SH-SY5Y (cell line): ENCODE measurements at regions not wholly inside any gene's neighbourhood (a gene's known extent, or its start where the extent isn't known, plus 50 kb on each side); places are given as distances from the start of the nearest gene placed in this dataset.
A peak's percentile ranks its signal among the peaks of the same experiment; 100 is the strongest.

Source experiments
- GATA2 ChIP-seq: IDR thresholded peaks from 2 replicates; pipeline ENCODE4 v1.6.1; 2011; ENCODE audit warnings: mild to moderate bottlenecking, low read depth, low read length
- GATA3 ChIP-seq: IDR thresholded peaks from 2 replicates; pipeline ENCODE4 v1.6.1; 2011; ENCODE audit warnings: low read depth, mild to moderate bottlenecking, low read length, moderate library complexity

DNA sequence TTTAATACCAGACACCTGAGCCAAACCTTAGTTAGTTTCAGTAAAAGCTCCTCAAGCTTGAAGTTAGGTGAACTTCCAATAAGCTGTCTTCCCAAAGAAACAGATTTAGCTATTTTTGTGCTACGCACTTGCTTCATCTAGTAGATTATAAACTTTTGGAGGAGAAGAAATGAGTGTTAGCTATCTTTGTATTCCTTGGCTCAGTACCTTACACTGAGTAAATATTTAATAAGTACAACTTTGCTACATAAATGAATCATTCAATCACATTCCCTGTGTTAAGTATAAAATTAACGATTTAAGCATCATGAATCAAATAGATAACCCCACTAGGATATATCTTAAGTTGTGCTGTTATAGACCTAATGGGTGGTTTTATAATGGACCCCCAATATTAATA lies 307.0 kb downstream of the PCNX1 start:
- TF ChIP-seq GATA2 = no peak
- no peak for TF ChIP-seq GATA3

DNA sequence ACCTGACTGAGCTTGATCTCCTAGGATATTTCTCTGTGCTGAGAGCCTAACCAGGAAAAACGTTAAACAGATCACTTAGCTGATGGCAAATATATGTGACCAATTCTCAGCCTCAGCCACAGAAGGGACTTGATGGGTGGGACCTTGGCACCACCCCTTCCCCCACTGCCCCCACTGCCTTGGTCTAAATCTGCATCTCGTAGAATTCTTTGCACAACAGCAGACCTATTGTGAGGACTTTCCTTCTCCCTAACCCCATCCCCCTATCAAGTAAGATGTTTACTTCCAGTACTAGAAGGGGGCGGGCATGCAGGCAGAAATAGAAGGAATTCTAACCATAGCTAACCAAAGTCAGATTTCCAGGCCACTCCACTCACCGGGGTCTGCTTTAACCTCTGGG lies 313.2 kb downstream of the PCNX1 start:
- no peak for TF ChIP-seq GATA3
- TF ChIP-seq GATA2 = no peak

DNA sequence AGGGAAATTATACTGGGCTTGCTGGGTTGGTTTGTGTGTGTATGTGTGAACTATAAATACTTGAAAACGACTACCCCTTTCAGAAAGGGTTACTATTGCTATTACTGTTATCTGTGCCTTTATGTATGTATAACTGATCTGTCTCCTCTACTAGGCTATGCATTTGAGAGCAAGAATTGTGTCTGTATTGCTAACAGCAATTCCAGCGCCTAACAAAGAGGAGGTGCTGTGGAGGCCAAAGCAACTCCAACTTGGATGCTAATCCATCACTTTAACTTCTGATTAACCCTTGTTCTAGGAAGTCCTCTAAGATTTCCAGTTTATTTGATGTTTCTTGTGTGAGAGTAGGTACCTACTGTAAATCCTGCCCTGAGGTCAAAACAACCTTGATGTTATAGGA lies 313.9 kb downstream of the PCNX1 start:
- TF ChIP-seq GATA3 (no peak), GATA2 (no peak)

DNA sequence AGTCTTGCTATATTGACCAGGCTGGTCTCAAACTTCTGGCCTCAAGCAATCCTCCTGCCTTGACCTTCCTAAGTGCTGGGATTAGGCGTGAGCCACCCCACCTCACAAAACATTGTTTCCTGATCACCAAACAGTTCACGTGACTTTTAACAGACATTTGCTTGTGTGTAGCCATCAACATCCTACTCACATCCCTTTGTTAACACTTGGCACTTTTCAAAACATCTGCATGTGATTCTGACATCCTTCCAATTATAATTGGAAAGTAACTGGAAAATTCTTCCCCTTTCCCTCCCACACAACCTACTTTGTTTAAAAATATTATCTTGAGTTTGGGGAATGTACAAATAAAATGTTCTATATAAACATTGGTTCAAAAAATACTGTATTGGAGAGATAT lies 317.9 kb downstream of the PCNX1 start:
- no peak for TF ChIP-seq GATA3

DNA sequence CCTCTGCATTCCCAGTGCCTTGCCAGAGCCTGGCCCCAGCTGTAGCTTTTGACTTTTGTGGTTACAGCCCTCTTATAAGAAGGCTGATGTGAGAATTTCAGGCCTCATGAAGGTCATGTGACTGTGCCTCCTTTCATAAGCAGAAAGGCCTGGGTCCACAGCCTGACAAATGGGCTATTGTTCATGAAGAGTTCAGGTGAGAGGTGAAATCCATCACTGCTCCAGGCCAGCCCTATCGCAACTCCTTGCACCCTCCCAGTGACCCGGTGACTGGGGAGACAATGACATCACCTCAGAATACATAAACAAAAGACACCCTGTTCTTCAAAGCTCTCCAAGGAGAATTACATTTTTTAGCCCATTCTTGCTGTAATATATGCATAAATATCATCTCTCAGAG lies 321.5 kb downstream of the PCNX1 start:
- TF ChIP-seq GATA3 (no peak), GATA2 (no peak)

DNA sequence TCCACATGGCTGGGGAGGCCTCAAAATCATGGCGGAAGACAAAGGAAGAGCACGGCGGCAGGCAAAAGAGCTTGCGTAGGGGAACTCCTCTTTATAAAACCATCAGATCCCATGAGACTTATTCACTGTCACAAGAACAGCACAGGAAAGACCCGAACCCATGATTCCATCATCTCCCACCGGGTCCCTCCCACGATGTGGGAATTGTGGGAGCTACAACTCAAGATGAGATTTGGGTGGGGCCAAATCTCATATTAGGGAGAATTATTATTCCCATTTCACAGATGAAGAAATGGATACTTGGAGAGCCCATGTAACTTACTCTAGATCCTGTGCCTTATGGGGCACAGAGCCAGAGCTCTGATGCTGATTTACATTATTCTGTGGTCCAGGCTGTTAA lies 322.6 kb downstream of the PCNX1 start:
- TF ChIP-seq GATA2 (no peak), GATA3 (no peak)

DNA sequence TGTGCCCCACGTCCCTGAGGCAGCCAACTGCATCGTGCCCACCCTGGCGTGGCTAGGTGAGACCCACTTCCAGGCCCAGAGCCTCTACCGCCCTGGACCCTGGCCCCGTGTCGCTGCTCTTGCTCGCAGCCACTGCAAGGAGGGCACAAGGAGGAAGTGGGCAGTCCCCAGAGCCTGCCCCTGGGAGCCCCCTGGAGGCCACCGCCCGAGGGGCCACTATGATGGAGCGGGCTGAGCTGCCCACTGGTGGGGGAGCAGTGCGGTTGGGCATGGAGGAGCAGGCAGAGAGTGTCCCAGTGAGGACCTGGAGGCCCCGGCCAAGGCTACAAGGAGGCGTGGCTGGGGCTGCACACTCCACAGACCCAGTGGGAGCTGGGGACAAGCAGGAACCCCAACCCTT lies 323.6 kb downstream of the PCNX1 start:
- TF ChIP-seq GATA2 = no peak
- TF ChIP-seq GATA3 = no peak

DNA sequence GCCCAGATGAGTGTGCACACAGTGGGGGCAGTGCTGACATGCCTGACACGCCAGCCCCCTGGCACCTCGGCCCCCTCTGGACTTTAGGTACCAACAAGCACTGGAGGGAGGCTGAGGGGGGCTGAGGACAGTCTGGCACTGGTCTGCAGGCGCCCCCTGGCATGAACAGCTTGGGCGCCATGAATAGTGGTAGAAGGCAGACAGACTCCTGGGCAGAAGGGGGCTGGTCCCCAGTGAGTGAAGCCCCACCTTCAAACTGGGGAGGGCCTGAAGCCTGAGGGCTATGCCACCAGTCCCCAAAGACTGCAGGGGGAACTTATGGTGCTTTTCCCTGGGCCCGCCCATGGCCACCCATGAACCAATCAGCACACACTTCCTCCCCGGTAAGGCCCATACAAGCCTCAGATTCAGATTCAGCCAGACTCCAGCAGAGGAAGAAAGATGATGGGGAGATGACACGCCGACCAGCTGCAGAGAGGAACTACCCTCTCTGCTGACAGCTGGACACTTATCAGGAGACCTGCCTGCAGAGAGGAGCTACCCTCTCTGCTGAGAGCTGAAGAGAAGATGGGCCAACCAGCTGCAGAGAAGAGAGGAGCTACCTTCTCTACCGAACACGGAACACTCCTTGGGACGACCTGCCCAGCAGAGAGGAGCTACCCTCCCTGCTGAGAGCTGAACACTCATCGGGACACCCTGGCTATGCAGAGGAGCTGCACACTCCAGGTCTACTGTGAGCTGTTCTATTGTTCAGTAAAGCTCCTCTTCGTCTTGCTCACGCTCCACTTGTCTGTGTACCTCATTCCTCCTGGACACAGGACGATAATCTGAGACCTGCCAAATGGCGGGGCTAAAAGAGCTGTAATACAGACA lies 324.5 kb downstream of the PCNX1 start:
- TF ChIP-seq GATA3 (no peak), GATA2 (no peak)

DNA sequence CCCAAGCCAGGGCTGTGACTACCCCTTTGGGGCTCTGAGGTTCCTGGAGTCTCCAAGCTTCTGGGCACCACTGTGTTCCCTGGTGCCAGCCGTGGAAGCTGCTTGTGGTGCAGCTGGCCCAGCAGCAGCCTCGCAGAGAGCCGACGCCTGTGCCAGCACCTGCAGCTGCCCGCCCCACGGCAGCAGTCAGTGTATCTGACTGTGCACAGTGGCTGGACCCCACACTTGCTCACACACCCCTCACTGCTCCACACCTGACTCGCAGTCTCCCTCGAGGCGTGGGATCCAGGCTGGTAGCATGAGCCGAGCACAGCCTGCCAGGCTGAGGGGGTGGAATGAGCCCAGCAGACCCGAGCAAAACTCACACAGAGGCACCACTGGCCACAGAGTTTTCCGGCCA lies 325.2 kb downstream of the PCNX1 start:
- TF ChIP-seq GATA2 (no peak), GATA3 (no peak)

DNA sequence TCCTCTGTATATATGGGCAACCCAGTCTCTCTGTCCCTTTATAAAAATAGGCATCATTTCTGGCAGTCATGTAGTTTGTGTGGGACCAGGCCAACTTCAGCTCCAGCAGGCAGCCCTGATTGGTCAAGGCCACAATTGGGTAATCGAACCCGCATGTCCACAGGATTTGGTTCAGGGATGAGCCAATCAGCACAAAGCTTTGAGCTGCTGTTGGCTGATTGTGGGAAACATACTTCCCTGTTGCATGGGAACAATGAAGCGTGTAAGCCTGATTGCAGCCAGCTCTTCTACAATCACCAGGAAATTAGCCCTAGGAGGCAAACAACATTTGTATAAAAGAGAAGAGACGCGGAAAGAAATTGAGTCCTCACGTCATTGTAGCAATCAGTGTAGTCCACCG lies 328.6 kb downstream of the PCNX1 start:
- TF ChIP-seq GATA3 (no peak), GATA2 (no peak)

DNA sequence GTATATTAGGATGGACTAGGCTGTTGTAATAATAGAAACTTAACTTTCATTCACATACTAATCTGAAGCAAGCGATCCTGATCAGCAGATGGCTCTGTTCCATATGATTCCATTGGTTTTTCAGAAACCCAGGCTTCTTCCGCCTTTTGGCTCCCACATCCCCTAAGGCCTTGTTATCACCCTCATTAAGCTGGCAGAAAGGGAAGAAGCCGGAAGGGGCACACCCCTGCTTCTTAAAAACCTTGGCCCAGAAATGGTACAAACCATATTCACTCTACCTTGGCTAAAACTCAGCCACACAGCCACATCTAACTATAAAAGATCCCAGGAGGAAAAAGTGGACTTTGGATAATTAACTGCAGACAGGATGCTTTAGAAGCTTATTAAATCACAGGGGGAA lies 329.2 kb downstream of the PCNX1 start:
- TF ChIP-seq GATA3 (peak; percentile 60; the same call in 1 of the 2 replicates), GATA2 (peak; percentile 56)

DNA sequence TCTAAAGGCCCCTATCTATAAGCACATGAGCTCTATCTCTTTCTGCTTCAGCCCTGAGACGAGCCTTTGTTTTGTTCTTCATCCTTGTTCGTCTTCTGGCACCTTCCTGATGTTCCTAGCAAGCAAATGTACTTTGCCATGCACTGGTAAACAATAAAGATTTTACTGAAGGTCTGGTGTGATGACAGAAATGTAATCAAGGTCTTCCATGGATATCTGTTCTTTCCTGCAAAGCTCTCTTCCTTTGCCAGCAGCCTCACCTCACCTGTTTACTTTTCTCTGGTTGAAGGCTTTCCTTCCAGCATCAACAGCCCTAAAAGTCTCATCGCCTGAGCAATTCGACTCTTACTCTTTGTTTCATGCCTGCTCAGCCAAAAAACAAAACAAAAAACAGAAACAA lies 330.3 kb downstream of the PCNX1 start:
- no peak for TF ChIP-seq GATA2
- no peak for TF ChIP-seq GATA3

DNA sequence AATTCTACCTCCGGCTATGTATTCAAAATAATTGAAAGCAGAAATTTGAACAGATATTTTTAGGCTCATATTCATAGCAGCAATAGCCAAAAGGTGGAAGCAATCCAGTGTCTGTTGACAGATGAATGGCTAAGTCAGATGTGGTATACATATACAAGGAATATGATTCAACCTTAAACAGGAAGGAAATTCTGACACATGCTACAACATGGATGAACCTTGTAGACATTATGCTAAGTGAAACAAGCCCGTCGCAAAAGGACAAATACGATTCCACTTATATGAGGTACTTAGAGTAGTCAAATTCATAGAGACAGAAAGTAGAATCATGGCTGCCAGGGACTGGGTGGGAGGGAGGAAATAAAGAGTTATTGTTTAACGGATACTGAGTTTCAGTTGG lies 331.6 kb downstream of the PCNX1 start:
- no peak for TF ChIP-seq GATA3
- no peak for TF ChIP-seq GATA2

DNA sequence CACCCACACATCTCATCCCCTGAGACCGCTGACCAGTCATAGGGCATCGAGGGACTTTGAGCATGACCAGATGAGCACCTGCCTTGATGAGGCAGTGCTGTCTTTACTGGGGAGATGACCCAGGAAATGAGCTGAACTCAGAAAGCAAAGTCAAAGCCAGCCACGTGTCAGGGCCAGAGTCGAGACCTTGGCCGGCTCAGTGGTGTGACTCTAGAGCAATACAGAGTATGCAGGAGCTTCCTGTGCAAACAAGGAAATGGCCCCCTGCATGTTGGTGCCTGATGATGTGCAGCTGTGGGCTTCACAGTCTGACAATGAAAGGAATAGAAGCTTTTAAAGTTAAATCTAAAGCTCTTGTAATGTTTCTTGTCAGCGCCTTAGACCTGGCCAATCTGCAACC lies 332.9 kb downstream of the PCNX1 start:
- TF ChIP-seq GATA2 = no peak
- TF ChIP-seq GATA3 = no peak

DNA sequence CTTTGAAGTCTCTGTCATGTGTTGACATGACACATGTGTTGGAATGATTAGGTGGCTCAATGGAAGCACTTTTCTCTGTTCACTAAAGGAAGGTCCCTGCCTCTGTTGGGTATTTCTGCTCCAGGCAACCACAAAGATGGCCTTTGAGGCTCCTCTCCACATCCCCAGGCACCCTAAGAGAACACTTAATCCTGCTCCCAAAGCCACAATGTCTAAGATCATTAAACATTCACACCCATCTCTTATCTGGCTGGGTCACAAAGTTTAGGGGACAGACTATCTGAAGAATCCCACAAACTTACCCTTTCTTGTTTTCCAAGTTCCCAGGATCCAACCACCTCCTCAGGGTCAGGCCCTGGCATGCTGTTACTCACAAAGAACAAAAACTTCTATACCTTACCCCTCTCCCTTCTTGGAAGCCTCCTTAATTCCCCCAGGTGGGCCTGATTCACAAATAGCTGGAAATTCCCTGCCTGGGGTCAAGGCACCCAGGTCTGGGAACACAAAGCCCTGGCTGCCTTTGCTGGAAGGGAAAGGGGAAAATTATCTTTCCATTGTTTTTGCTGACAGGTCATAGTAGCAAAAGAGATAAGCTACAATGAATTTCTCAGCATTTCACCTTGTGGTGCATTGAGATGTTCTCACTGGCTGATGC lies 333.7 kb downstream of the PCNX1 start:
- TF ChIP-seq GATA2 = no peak
- no peak for TF ChIP-seq GATA3
